ENCODE measurements at regions not wholly inside any gene's neighbourhood (a gene's known extent, or its start where the extent isn't known, plus 50 kb on each side); places are given as distances from the start of the nearest gene placed in this dataset.

DNA sequence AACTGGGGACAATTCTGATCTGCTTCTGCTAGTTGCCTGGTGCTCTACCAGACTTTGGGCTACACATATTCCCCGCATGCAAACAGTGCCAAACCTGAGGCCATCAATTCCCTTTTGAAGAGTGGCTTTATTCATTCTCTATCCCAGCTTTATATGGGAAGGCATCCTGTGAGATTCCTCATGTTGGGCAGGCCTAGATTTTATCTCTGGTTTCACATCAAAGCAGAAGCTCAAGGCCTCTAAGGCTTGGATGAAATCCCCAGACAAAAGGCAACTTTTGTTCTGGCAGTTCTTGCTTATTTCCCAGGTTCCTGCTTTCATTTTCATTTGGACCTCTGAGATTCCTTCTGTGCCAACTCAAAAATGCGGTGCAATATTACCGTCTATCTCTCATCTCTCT, 648.8 kb downstream of the QKI start:
- Histone ChIP-seq H3K27ac (ENCODE audit: extremely low read depth, low read depth, low read length) (no peak overlapping the region), H4K20me1 (replicated peaks; ENCODE audit: control insufficient read depth, insufficient read depth, low read length) (no peaks in the 10 kb centered on the region), H2AFZ (ENCODE audit: low read depth, low read length) (no peak overlapping the region), H3K4me2 (ENCODE audit: insufficient read depth, low read length) (no peak overlapping the region), H3K9me3 (replicated peaks; ENCODE audit: control insufficient read depth, insufficient read depth, low read depth, low read length) (no peaks in the 10 kb centered on the region; the same call in 1 of the 2 replicates), H3K9ac (ENCODE audit: insufficient read depth in 1 of 2, low read depth in 2 of 2, low read length in 2 of 2) (no peak overlapping the region), H3K9me1 (ENCODE audit: control insufficient read depth, insufficient read depth, low read length) (no peaks in the 10 kb centered on the region), H3K4me1 (replicated peaks in 1 of 2; ENCODE audit: control insufficient read depth in 2 of 2, insufficient read depth in 2 of 2, low read length in 2 of 2) (no peaks in the 10 kb centered on the region), H3K36me3 (ENCODE audit: control insufficient read depth, insufficient read depth, low read length) (no peaks in the 10 kb centered on the region), H3K27me3 (ENCODE audit: control insufficient read depth in 2 of 2, insufficient read depth in 2 of 2, low read length in 2 of 2) (no peaks in the 10 kb centered on the region; a peak in 1 of 5 replicates), H3K79me2 (ENCODE audit: control insufficient read depth, insufficient read depth, low read length) (no peaks in the 10 kb centered on the region), H3K4me3 (no peak overlapping the region)
- in situ Hi-C loops (cut with MboI) = no loop called here
- WGBS (ENCODE audit: insufficient coverage, low coverage, missing lambda C conversion rate) = 0% methylated on average over 3 of the region's 3 CpGs
- no TSS peak for BruUV-seq (replicated peaks)
- ATAC-seq (no peak), FAIRE-seq (no peak), DNase-seq (ENCODE audit: extremely low read depth in 1 of 4, low spot score in 3 of 4) (no peak)
- CTCF ChIA-PET (ENCODE audit: low intra/inter-chr PET ratio) = no interaction called here
- intact Hi-C loops (cut with micrococcal nuclease) = no loop called here
- TF ChIP-seq TFAM (CRISPR knock-in tag; conservative IDR thresholded peaks at IDR 0.05) = no peak
- TF ChIP-seq ZZZ3 (IDR thresholded peaks at IDR 0.05) = no peak
- no peak for TF ChIP-seq NCOA4 (IDR thresholded peaks at IDR 0.05; ENCODE audit: partially characterized antibody)
- TF ChIP-seq, protein P1, sequence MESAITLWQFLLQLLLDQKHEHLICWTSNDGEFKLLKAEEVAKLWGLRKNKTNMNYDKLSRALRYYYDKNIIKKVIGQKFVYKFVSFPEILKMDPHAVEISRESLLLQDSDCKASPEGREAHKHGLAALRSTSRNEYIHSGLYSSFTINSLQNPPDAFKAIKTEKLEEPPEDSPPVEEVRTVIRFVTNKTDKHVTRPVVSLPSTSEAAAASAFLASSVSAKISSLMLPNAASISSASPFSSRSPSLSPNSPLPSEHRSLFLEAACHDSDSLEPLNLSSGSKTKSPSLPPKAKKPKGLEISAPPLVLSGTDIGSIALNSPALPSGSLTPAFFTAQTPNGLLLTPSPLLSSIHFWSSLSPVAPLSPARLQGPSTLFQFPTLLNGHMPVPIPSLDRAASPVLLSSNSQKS (CRISPR knock-in tag; IDR thresholded peaks at IDR 0.05) = no peak
- TF ChIP-seq KDM5B (IDR thresholded peaks at IDR 0.05; ENCODE audit: insufficient replicate concordance, low read depth, low read length) = no peak
- TF ChIP-seq, protein P2, sequence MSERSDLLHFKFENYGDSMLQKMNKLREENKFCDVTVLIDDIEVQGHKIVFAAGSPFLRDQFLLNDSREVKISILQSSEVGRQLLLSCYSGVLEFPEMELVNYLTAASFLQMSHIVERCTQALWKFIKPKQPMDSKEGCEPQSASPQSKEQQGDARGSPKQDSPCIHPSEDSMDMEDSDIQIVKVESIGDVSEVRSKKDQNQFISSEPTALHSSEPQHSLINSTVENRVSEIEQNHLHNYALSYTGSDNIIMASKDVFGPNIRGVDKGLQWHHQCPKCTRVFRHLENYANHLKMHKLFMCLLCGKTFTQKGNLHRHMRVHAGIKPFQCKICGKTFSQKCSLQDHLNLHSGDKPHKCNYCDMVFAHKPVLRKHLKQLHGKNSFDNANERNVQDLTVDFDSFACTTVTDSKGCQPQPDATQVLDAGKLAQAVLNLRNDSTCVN (CRISPR knock-in tag; IDR thresholded peaks at IDR 0.05) = no peak
- no peak for TF ChIP-seq CHD2 (IDR thresholded peaks at IDR 0.05; ENCODE audit: low read depth, low read length)
- no peak for TF ChIP-seq CCAR2 (IDR thresholded peaks at IDR 0.05; ENCODE audit: low read depth, low read length)
- TF ChIP-seq ETS2 (tag; IDR thresholded peaks at IDR 0.05; ENCODE audit: borderline replicate concordance, poor library complexity, severe bottlenecking) = no peak
- no peak for TF ChIP-seq RB1 (IDR thresholded peaks at IDR 0.05; ENCODE audit: low read depth)
- TF ChIP-seq HNRNPLL (IDR thresholded peaks at IDR 0.05; ENCODE audit: low read depth, low read length, poor library complexity, severe bottlenecking) = no peak
- no peak for TF ChIP-seq RUNX1 (IDR thresholded peaks at IDR 0.05; ENCODE audit: low read depth)
- no peak for TF ChIP-seq BDP1 (IDR thresholded peaks at IDR 0.05; ENCODE audit: insufficient read depth, insufficient read length)
- TF ChIP-seq, protein P3, sequence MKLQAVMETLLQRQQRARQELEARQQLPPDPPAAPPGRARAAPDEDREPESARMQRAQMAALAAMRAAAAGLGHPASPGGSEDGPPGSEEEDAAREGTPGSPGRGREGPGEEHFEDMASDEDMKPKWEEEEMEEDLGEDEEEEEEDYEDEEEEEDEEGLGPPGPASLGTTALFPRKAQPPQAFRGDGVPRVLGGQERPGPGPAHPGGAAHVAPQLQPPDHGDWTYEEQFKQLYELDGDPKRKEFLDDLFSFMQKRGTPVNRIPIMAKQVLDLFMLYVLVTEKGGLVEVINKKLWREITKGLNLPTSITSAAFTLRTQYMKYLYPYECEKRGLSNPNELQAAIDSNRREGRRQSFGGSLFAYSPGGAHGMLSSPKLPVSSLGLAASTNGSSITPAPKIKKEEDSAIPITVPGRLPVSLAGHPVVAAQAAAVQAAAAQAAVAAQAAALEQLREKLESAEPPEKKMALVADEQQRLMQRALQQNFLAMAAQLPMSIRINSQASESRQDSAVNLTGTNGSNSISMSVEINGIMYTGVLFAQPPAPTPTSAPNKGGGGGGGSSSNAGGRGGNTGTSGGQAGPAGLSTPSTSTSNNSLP (IDR thresholded peaks at IDR 0.05; ENCODE audit: borderline replicate concordance, low read depth, low read length) = no peak
- TF ChIP-seq SMAD2 (IDR thresholded peaks at IDR 0.05; ENCODE audit: low read depth, low read length) = no peak
- TF ChIP-seq SIRT6 (IDR thresholded peaks at IDR 0.05; ENCODE audit: low read depth, low read length) = no peak
- no peak for TF ChIP-seq U2AF1 (optimal IDR thresholded peaks at IDR 0.05; ENCODE audit: low read depth, low read length)
- TF ChIP-seq ATF7 (IDR thresholded peaks at IDR 0.05) = no peak
- POLR2A ChIA-PET = no interaction called here

All from K562 (cell line).